A549 (cell line): ENCODE measurements at regions not wholly inside any gene's neighbourhood (a gene's known extent, or its start where the extent isn't known, plus 50 kb on each side); places are given as distances from the start of the nearest gene placed in this dataset.

ENCODE experiments used
- CEBPB ChIP-seq, 2 experiments: fragments of >200 bp in 1 of 2; sonication (Bioruptor Twin) in 1 of 2; formaldehyde crosslinking in 1 of 2; IDR thresholded peaks; 2 replicates each; pipeline ENCODE4 v1.6.1; 2012 to 2016
- CHD4 ChIP-seq: fragments of 200-600 bp; sonication (generic); IDR thresholded peaks from 2 replicates; pipeline ENCODE4 v1.6.1; 2016; ENCODE audit warnings: antibody characterized with exemption, mild to moderate bottlenecking, borderline replicate concordance
- CTCF ChIP-seq: fragments of >200 bp; sonication (Bioruptor Twin); formaldehyde crosslinking; IDR thresholded peaks from 3 replicates; pipeline ENCODE4 v1.5.1; 2016
- NR3C1 ChIP-seq: fragments of >200 bp; sonication (Bioruptor Twin); formaldehyde crosslinking; IDR thresholded peaks from 3 replicates; pipeline ENCODE4 v1.6.1; 2017
- PBX3 ChIP-seq: IDR thresholded peaks from 2 replicates; pipeline ENCODE4 v1.6.1; 2012
- POLR2A ChIP-seq: IDR thresholded peaks from 2 replicates; pipeline ENCODE4 v1.6.1; 2012; ENCODE audit warnings: mild to moderate bottlenecking, low read length
- SREBF2 ChIP-seq: fragments of 450-650 bp; IDR thresholded peaks from 2 replicates; pipeline ENCODE4 v1.6.1; 2014; ENCODE audit warnings: mild to moderate bottlenecking, moderate library complexity

- TF ChIP-seq CEBPB (IDR thresholded peaks at IDR 0.05) (no peak), CTCF (no peak), CHD4 (no peak), POLR2A (no peak), SREBF2 (no peak), PBX3 (no peak), NR3C1 (no peak)
Measured at GRCh38 chr18:76121011-76121410, 374.0 kb downstream of the ZNF516 start.
